Hepatocyte (in vitro differentiated cells): ENCODE measurements at regions not wholly inside any gene's neighbourhood (a gene's known extent, or its start where the extent isn't known, plus 50 kb on each side); places are given as distances from the start of the nearest gene placed in this dataset.

Source experiments
- DNase-seq: peaks from one replicate; pipeline ENCODE4 v3.0.0-alpha.2; 2016; ENCODE audit warnings: low spot score
- H2AFZ ChIP-seq: fragments of 200-600 bp; sonication (generic); 2 replicates; pipeline ENCODE4 v1.6.0; 2016; ENCODE audit warnings: antibody characterized with exemption, mild to moderate bottlenecking
- H3K27ac ChIP-seq: fragments of 200-600 bp; sonication (generic); 2 replicates; pipeline ENCODE4 v1.5.1; 2016; ENCODE audit warnings: mild to moderate bottlenecking
- H3K27me3 ChIP-seq: fragments of 200-600 bp; sonication (generic); 2 replicates; pipeline ENCODE4 v1.6.1; 2016
- H3K36me3 ChIP-seq: fragments of 200-600 bp; sonication (generic); replicated peaks from 2 replicates; pipeline ENCODE4 v1.5.1; 2016; ENCODE audit warnings: low read depth; ENCODE audit not compliant: insufficient read depth
- H3K4me1 ChIP-seq: fragments of 200-600 bp; sonication (generic); 2 replicates; pipeline ENCODE4 v1.5.1; 2016; ENCODE audit warnings: mild to moderate bottlenecking, moderate library complexity; ENCODE audit not compliant: insufficient read depth
- H3K4me2 ChIP-seq: fragments of 200-600 bp; sonication (generic); 2 replicates; pipeline ENCODE4 v1.6.0; 2016
- H3K4me3 ChIP-seq: fragments of 200-600 bp; sonication (generic); 2 replicates; pipeline ENCODE4 v1.5.1; 2016; ENCODE audit warnings: mild to moderate bottlenecking
- H3K79me2 ChIP-seq: fragments of 200-600 bp; sonication (generic); 2 replicates; pipeline ENCODE4 v1.6.0; 2017; ENCODE audit warnings: mild to moderate bottlenecking
- H3K9me2 ChIP-seq: fragments of 200-600 bp; sonication (generic); replicated peaks from 2 replicates; pipeline ENCODE4 v1.6.0; 2017; ENCODE audit warnings: mild to moderate bottlenecking; ENCODE audit not compliant: insufficient read depth
- H3K9me3 ChIP-seq: fragments of 200-600 bp; sonication (generic); 2 replicates; pipeline ENCODE4 v1.5.1; 2016; ENCODE audit warnings: low read depth, mild to moderate bottlenecking
- H4K20me1 ChIP-seq: fragments of 200-600 bp; sonication (generic); 2 replicates; pipeline ENCODE4 v1.6.0; 2016; ENCODE audit warnings: mild to moderate bottlenecking; ENCODE audit not compliant: insufficient read depth, poor library complexity, severe bottlenecking
- CTCF ChIP-seq: fragments of 200-600 bp; sonication (generic); IDR thresholded peaks from 2 replicates; pipeline ENCODE4 v1.5.1; 2016; ENCODE audit warnings: antibody characterized with exemption, mild to moderate bottlenecking; ENCODE audit not compliant: poor library complexity
- EZH2 ChIP-seq: fragments of 200-600 bp; sonication (generic); IDR thresholded peaks from 2 replicates; pipeline ENCODE4 v1.6.1; 2016; ENCODE audit warnings: antibody characterized with exemption, mild to moderate bottlenecking, borderline replicate concordance
- EZH2phosphoT487 ChIP-seq: fragments of 200-600 bp; sonication (generic); IDR thresholded peaks from one replicate; pipeline ENCODE4 v1.6.1; 2018; ENCODE audit warnings: antibody characterized with exemption, mild to moderate bottlenecking, low read depth, moderate library complexity; ENCODE audit not compliant: unreplicated experiment, severe bottlenecking
- WGBS: methylation state at CpG from one replicate; pipeline ENCODE4 v1.1.6; 2016; ENCODE audit warnings: low lambda C conversion rate; ENCODE audit errors: missing lambda C conversion rate; 5-methylcytosine and 5-hydroxymethylcytosine counted together

GRCh38 chr14:34106310-34106709, 155.4 kb upstream of the EGLN3 start:
- H3K4me2 ChIP-seq, result no peak overlapping the region
- no peak overlapping the region for H3K27ac ChIP-seq
- H3K79me2 ChIP-seq, result no peaks in the 10 kb centered on the region
- H3K9me3 ChIP-seq, result no peaks in the 10 kb centered on the region
- TF ChIP-seq CTCF, result no peak
- no peak for TF ChIP-seq EZH2
- TF ChIP-seq EZH2phosphoT487, result no peak
- H3K36me3 ChIP-seq, result no peaks in the 10 kb centered on the region
- no peak for DNase-seq
- 32% methylated on average over 4 of the region's 4 CpGs for WGBS
- no peak overlapping the region for H3K4me3 ChIP-seq
- no peaks in the 10 kb centered on the region for H4K20me1 ChIP-seq
- no peaks in the 10 kb centered on the region for H3K27me3 ChIP-seq
- no peaks in the 10 kb centered on the region for H3K9me2 ChIP-seq
- H2AFZ ChIP-seq, result no peak overlapping the region
- H3K4me1 ChIP-seq, result peaks cover 7% of the 10 kb centered on the region

GRCh38 chr14:34104489-34105397, 153.9 kb upstream of the EGLN3 start:
- 78% methylated on average over 8 of the region's 8 CpGs for WGBS
- Histone ChIP-seq H3K4me1 (peaks cover 7% of the 10 kb centered on the region), H3K9me2 (no peaks in the 10 kb centered on the region), H3K36me3 (no peaks in the 10 kb centered on the region), H2AFZ (no peak overlapping the region), H3K79me2 (no peaks in the 10 kb centered on the region), H3K27ac (no peak overlapping the region), H3K9me3 (no peaks in the 10 kb centered on the region), H3K4me2 (no peak overlapping the region), H4K20me1 (no peaks in the 10 kb centered on the region), H3K4me3 (no peak overlapping the region), H3K27me3 (no peaks in the 10 kb centered on the region)
- no peak for TF ChIP-seq EZH2phosphoT487
- TF ChIP-seq EZH2, result no peak
- no peak for TF ChIP-seq CTCF
- DNase-seq, result no peak

- Histone ChIP-seq H3K79me2 (no peaks in the 10 kb centered on the region), H4K20me1 (no peaks in the 10 kb centered on the region), H3K4me3 (no peak overlapping the region), H2AFZ (no peak overlapping the region), H3K4me2 (no peak overlapping the region), H3K27me3 (no peaks in the 10 kb centered on the region), H3K4me1 (peaks cover 10% of the 10 kb centered on the region), H3K9me2 (no peaks in the 10 kb centered on the region), H3K27ac (no peak overlapping the region), H3K9me3 (no peaks in the 10 kb centered on the region), H3K36me3 (no peaks in the 10 kb centered on the region)
- no peak for DNase-seq
- TF ChIP-seq EZH2phosphoT487, result no peak
- no peak for TF ChIP-seq EZH2
- TF ChIP-seq CTCF, result no peak
- 34% methylated on average over 4 of the region's 4 CpGs for WGBS
Observed at GRCh38 chr14:34103176-34103575, 152.3 kb upstream of the EGLN3 start.
